H1 (cell line): ENCODE measurements at regions not wholly inside any gene's neighbourhood (a gene's known extent, or its start where the extent isn't known, plus 50 kb on each side); places are given as distances from the start of the nearest gene placed in this dataset.

Experiments
- CTCF ChIA-PET: fragments of 300-600 bp; sonication (Branson Sonifier 250); formaldehyde crosslinking; loops from one replicate; lab custom pipeline; 2021; ENCODE audit not compliant: partially characterized antibody; lab: Charles Lee
- POLR2A ChIA-PET: fragments of 300-600 bp; sonication (Branson Sonifier 250); formaldehyde crosslinking; loops from one replicate; lab custom pipeline; 2021; ENCODE audit warnings: inconsistent platforms; ENCODE audit not compliant: partially characterized antibody; lab: Charles Lee
- DNase-seq, 2 experiments: peaks; one replicate each; pipeline versions ENCODE4 v3.0.0 to v3.0.0-alpha.2; 2010 to 2022; ENCODE audit warnings: low spot score in 2 of 2, low read depth in 1 of 2, mixed read lengths in 1 of 2
- FAIRE-seq: peaks from 2 replicates; lab custom pipeline; 2011; peaks lifted over from hg19 to GRCh38; lab: Jason Lieb, UNC
- H2AFZ ChIP-seq: 2 replicates; pipeline ENCODE4 v1.8.1; 2012; ENCODE audit warnings: low read length, inconsistent platforms
- H2AK5ac ChIP-seq: 2 replicates; pipeline ENCODE4 v1.6.1; 2013; ENCODE audit warnings: low read depth, low read length
- H2BK120ac ChIP-seq: replicated peaks from 2 replicates; pipeline ENCODE3; 2013; ENCODE audit warnings: low read depth, low read length, inconsistent platforms
- H2BK12ac ChIP-seq: 2 replicates; pipeline ENCODE4 v1.6.1; 2013; ENCODE audit warnings: low read depth, low read length
- H2BK15ac ChIP-seq: 2 replicates; pipeline ENCODE4 v1.6.1; 2013; ENCODE audit warnings: low read length
- H2BK20ac ChIP-seq: 2 replicates; pipeline ENCODE4 v1.6.1; 2013; ENCODE audit warnings: low read length
- H2BK5ac ChIP-seq: 2 replicates; pipeline ENCODE4 v1.6.1; 2013; ENCODE audit warnings: low read depth, low read length
- H3K14ac ChIP-seq: 2 replicates; pipeline ENCODE4 v1.6.1; 2013; ENCODE audit warnings: inconsistent platforms; ENCODE audit not compliant: insufficient read length
- H3K18ac ChIP-seq: 2 replicates; pipeline ENCODE4 v1.6.1; 2013; ENCODE audit warnings: low read length; ENCODE audit errors: extremely low read depth
- H3K23ac ChIP-seq: 2 replicates; pipeline ENCODE4 v1.6.1; 2013; ENCODE audit warnings: inconsistent platforms; ENCODE audit not compliant: insufficient read length
- H3K23me2 ChIP-seq: 2 replicates; pipeline ENCODE4 v1.6.1; 2013; ENCODE audit warnings: low read depth, low read length
- H3K27ac ChIP-seq: 2 replicates; pipeline ENCODE4 v1.6.1; 2011; ENCODE audit warnings: low read depth, low read length, inconsistent platforms
- H3K27me3 ChIP-seq, 4 experiments: replicated peaks in 1 of 4; 1 replicate in 1 of 4; 2 replicates in 3 of 4; pipeline versions ENCODE4 v1.6.1 to v1.8.1; 2011 to 2013; ENCODE audit warnings: low read length in 3 of 4, mild to moderate bottlenecking in 3 of 4, inconsistent platforms in 2 of 4, mixed read lengths in 2 of 4, moderate library complexity in 1 of 4; ENCODE audit not compliant: control insufficient read depth in 3 of 4, insufficient read depth in 3 of 4; ENCODE audit errors: extremely low read depth in 1 of 4
- H3K36me3 ChIP-seq, 4 experiments: 2 replicates each; pipeline versions ENCODE4 v1.6.1 to v1.8.1; 2011 to 2013; ENCODE audit warnings: mild to moderate bottlenecking in 4 of 4, low read length in 3 of 4, moderate library complexity in 2 of 4, control low read depth in 1 of 4, inconsistent platforms in 1 of 4; ENCODE audit not compliant: insufficient read depth in 4 of 4, control insufficient read depth in 2 of 4
- H3K4ac ChIP-seq: replicated peaks from 2 replicates; pipeline ENCODE3; 2013; ENCODE audit warnings: low read length, low read depth, mixed read lengths, inconsistent platforms; ENCODE audit not compliant: insufficient read length
- H3K4me1 ChIP-seq, 4 experiments: replicated peaks in 1 of 4; 1 replicate in 1 of 4; 2 replicates in 3 of 4; pipeline versions ENCODE4 v1.6.1 to v1.8.1; 2011 to 2013; ENCODE audit warnings: low read length in 3 of 4, inconsistent platforms in 2 of 4, mixed read lengths in 1 of 4; ENCODE audit not compliant: insufficient read depth in 4 of 4, control insufficient read depth in 3 of 4
- H3K4me2 ChIP-seq, 2 experiments: 2 replicates each; pipeline versions ENCODE4 v1.6.1 to v1.8.1; 2011 to 2013; ENCODE audit warnings: low read depth in 2 of 2, low read length in 2 of 2, control low read depth in 1 of 2, inconsistent platforms in 1 of 2, mild to moderate bottlenecking in 1 of 2; ENCODE audit not compliant: insufficient read depth in 1 of 2
- H3K4me3 ChIP-seq, 4 experiments: fragments of 200-600, 300-600 bp in 1 of 4; sonication (generic), shearing (Covaris generic), sonication (Bioruptor Twin) in 1 of 4; 2 replicates each; pipeline versions ENCODE4 v1.5.1 to v1.8.1; 2011 to 2016; ENCODE audit warnings: low read length in 4 of 4, low read depth in 3 of 4, control low read depth in 2 of 4, inconsistent platforms in 2 of 4, mild to moderate bottlenecking in 2 of 4, mixed read lengths in 1 of 4, moderate library complexity in 1 of 4; ENCODE audit not compliant: insufficient read depth in 2 of 4; ENCODE audit errors: extremely low read depth in 1 of 4
- H3K56ac ChIP-seq: replicated peaks from 2 replicates; pipeline ENCODE3; 2013; ENCODE audit warnings: low read depth, mild to moderate bottlenecking, mixed read lengths, low read length, inconsistent platforms; ENCODE audit not compliant: insufficient read length
- H3K79me1 ChIP-seq: 2 replicates; pipeline ENCODE4 v1.6.1; 2013; ENCODE audit warnings: low read depth, low read length, control low read depth
- H3K79me2 ChIP-seq, 2 experiments: 2 replicates each; pipeline versions ENCODE4 v1.6.1 to v1.8.1; 2012 to 2013; ENCODE audit warnings: low read length in 2 of 2, mild to moderate bottlenecking in 2 of 2, inconsistent platforms in 1 of 2; ENCODE audit not compliant: insufficient read depth in 2 of 2, control insufficient read depth in 1 of 2
- H3K9ac ChIP-seq, 4 experiments: replicated peaks in 1 of 4; 1 replicate in 1 of 4; 2 replicates in 3 of 4; pipeline versions ENCODE4 v1.6.1 to v1.8.1; 2011 to 2013; ENCODE audit warnings: low read depth in 3 of 4, low read length in 3 of 4, control low read depth in 2 of 4, mild to moderate bottlenecking in 2 of 4, moderate library complexity in 2 of 4, inconsistent platforms in 1 of 4; ENCODE audit errors: extremely low read depth in 1 of 4
- H3K9me3 ChIP-seq, 2 experiments: 2 replicates each; pipeline versions ENCODE4 v1.6.1 to v1.8.1; 2012 to 2013; ENCODE audit warnings: mild to moderate bottlenecking in 2 of 2, moderate library complexity in 2 of 2, control low read depth in 1 of 2, inconsistent platforms in 1 of 2, low read depth in 1 of 2, low read length in 1 of 2, mixed read lengths in 1 of 2; ENCODE audit not compliant: insufficient read depth in 2 of 2
- H4K20me1 ChIP-seq, 2 experiments: replicated peaks in 1 of 2; 2 replicates each; pipeline versions ENCODE3 to v1.8.1; 2011 to 2013; ENCODE audit warnings: inconsistent platforms in 2 of 2, low read length in 2 of 2, mild to moderate bottlenecking in 1 of 2; ENCODE audit not compliant: insufficient read depth in 2 of 2, control insufficient read depth in 1 of 2
- H4K5ac ChIP-seq: 2 replicates; pipeline ENCODE4 v1.6.1; 2013; ENCODE audit warnings: low read length, low read depth, mixed read lengths, inconsistent platforms; ENCODE audit not compliant: insufficient read length
- H4K8ac ChIP-seq: 2 replicates; pipeline ENCODE4 v1.8.0; 2013; ENCODE audit warnings: mild to moderate bottlenecking, moderate library complexity, low read length, inconsistent platforms; ENCODE audit not compliant: insufficient read depth; ENCODE audit errors: extremely low read depth
- H4K91ac ChIP-seq: replicated peaks from 2 replicates; pipeline ENCODE3; 2013; ENCODE audit warnings: low read length, mixed read lengths, inconsistent platforms; ENCODE audit not compliant: insufficient read length
- E2F6 ChIP-seq: IDR thresholded peaks from 2 replicates; pipeline ENCODE4 v1.6.1; 2012; ENCODE audit warnings: inconsistent platforms
- WGBS, 2 experiments: shearing (Covaris generic) in 1 of 2; methylation state at CpG; one replicate each; pipeline versions ENCODE4 v1.1.6 to v1.1.7; 2013 to 2015; ENCODE audit warnings: low lambda C conversion rate in 2 of 2, mixed read lengths in 2 of 2, inconsistent platforms in 1 of 2, low coverage in 1 of 2, missing lambda C conversion rate in 1 of 2; ENCODE audit not compliant: insufficient replicate concordance in 2 of 2, insufficient coverage in 1 of 2, insufficient read length in 1 of 2; ENCODE audit errors: extremely low coverage in 1 of 2, missing lambda C conversion rate in 1 of 2; 5-methylcytosine and 5-hydroxymethylcytosine counted together

DNA sequence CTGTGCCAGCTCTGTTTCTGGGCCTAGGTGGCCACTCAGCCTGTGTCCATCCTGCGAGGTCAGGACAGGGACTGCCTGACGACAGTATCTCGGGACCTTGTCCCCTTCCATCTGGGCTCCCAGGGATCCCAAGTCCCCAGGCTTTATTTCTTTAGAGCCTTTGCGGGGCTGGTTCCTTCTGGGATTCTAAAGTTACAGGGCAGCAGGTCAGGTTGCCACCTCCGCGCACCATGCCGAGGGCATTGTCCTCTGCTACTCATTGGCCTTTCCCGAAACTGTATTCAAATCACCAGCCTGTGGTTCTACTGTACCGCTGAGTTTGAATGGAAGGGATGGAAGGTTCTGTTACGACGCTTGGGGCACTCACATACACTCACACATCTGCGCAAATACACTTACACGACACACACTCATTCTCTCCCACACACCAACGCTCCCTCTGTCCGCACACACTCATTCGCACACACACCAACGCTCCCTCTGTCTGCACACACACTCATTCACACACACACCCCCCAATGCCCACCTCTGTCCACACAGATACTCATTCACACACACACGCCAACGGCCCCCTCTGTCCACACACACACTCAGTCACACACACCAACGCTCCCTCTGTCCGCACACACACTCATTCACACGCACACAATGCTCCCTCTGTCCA is 59.8 kb upstream of the THBS2 start:
- no peak overlapping the region for H2BK12ac ChIP-seq
- H3K56ac ChIP-seq: no peak overlapping the region
- no peaks in the 10 kb centered on the region for H3K27me3 ChIP-seq
- no peak overlapping the region for H3K4ac ChIP-seq
- H2BK15ac ChIP-seq: no peak overlapping the region; the same call in 1 of the 2 replicates
- no peaks in the 10 kb centered on the region for H3K79me1 ChIP-seq
- H3K4me1 ChIP-seq: no peaks in the 10 kb centered on the region; a peak in 1 of 7 replicates
- no peak overlapping the region for H4K91ac ChIP-seq
- no peak overlapping the region for H3K23ac ChIP-seq
- no peak for DNase-seq
- H3K79me2 ChIP-seq: no peaks in the 10 kb centered on the region
- no peak overlapping the region for H4K5ac ChIP-seq
- no peak overlapping the region for H2BK20ac ChIP-seq
- no peak overlapping the region for H3K4me3 ChIP-seq
- no peak overlapping the region for H3K9ac ChIP-seq
- TF ChIP-seq E2F6: no peak
- no peak overlapping the region for H4K8ac ChIP-seq
- ChIA-PET CTCF (no interaction called here), POLR2A (no interaction called here)
- FAIRE-seq: no peak
- H4K20me1 ChIP-seq: no peaks in the 10 kb centered on the region
- H3K18ac ChIP-seq: no peak overlapping the region
- H2BK5ac ChIP-seq: no peak overlapping the region; the same call in 1 of the 2 replicates
- H3K9me3 ChIP-seq: peaks cover 0 to 3% of the 10 kb centered on the region in 2 experiments; a peak in 1 of 4 replicates
- peaks cover 12% of the 10 kb centered on the region; the same call in 1 of the 2 replicates for H3K23me2 ChIP-seq
- H2AK5ac ChIP-seq: 0 out of 2 replicates have a peak overlapping the region, but pooled peaks have one; percentile 53
- H3K14ac ChIP-seq: no peak overlapping the region
- H3K36me3 ChIP-seq: no peaks in the 10 kb centered on the region
- no peak overlapping the region for H2BK120ac ChIP-seq
- H3K27ac ChIP-seq: no peak overlapping the region
- H3K4me2 ChIP-seq: no peak overlapping the region
- 86 to 100% methylated on average over 6 to 21 of the region's 22 CpGs for WGBS, 2 experiments
- H2AFZ ChIP-seq: no peak overlapping the region
